ENCODE measurements at regions not wholly inside any gene's neighbourhood (a gene's known extent, or its start where the extent isn't known, plus 50 kb on each side); places are given as distances from the start of the nearest gene placed in this dataset.

DNA sequence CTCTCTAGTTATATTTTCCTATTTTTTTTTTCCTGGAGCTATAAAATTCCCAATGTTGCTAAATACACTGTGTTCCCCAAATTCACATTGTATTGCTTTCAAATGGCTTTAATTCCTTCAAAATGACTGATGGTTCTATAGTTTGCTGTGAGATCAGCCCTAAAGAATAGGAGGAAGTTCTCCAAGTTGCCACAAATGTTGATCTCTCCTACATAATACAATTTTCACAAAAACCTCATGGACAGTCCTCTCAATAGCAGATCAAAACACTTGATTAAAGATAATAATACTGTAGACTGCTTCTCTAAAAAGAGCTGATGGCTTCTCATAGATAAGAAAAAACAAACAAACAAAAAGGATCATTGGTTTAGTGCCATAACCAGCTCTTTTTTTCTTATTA, 97.8 kb upstream of the CAV2 start:
- TF ChIP-seq CTCF (conservative IDR thresholded peaks at IDR 0.05; ENCODE audit: low read depth, low read length): no peak
- no peak for TF ChIP-seq EZH2 (IDR thresholded peaks at IDR 0.05; ENCODE audit: low read length, unreplicated experiment)
